ENCODE measurements at regions not wholly inside any gene's neighbourhood (a gene's known extent, or its start where the extent isn't known, plus 50 kb on each side); places are given as distances from the start of the nearest gene placed in this dataset.

DNA sequence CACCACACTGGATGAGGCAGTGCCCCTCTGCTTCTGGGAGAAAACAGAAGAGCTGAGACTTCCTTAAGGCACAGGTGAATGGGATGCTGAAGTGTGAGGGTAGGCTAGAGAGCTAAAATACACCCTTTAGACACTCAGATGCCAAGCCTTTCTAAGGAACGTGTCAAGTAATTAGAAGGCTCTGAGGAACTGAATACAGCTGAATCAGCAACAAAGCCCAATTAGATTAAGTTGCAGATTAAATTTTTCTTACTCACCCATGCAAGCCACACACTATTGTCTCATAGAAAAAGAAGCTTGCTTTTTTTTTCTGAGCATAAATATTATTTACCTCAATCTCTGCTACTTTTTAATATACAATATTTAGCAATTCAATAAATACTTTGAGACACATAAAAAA is 354.3 kb upstream of the NRG3 start:
- TF ChIP-seq POLR2AphosphoS5 (IDR thresholded peaks at IDR 0.05) (no peak), EP300 (IDR thresholded peaks at IDR 0.05) (no peak), CTCF (IDR thresholded peaks at IDR 0.05) (no peak)
